HFF-Myc (cell line): ENCODE measurements at regions not wholly inside any gene's neighbourhood (a gene's known extent, or its start where the extent isn't known, plus 50 kb on each side); places are given as distances from the start of the nearest gene placed in this dataset.

Experiments used
- DNase-seq: peaks from one replicate; pipeline ENCODE4 v3.0.0-alpha.2; 2011; ENCODE audit warnings: low read depth; ENCODE audit errors: extremely low read depth
- H3K4me3 ChIP-seq: replicated peaks from 2 replicates; pipeline ENCODE4 v1.5.1; 2011; ENCODE audit warnings: low read depth, mild to moderate bottlenecking, control low read depth, low read length
- CTCF ChIP-seq: IDR thresholded peaks from 2 replicates; pipeline ENCODE4 v1.5.1; 2012; ENCODE audit warnings: mild to moderate bottlenecking, low read depth, low read length, control low read depth; ENCODE audit errors: missing control alignments

GRCh38 chr3:99021466-99021865 is 120.0 kb upstream of the DCBLD2 start:
- H3K4me3 ChIP-seq = no peak overlapping the region
- DNase-seq = no peak
- no peak for TF ChIP-seq CTCF

GRCh38 chr3:99016452-99016851 is 115.0 kb upstream of the DCBLD2 start:
- no peak for DNase-seq
- H3K4me3 ChIP-seq = no peak overlapping the region
- TF ChIP-seq CTCF = no peak

GRCh38 chr3:99013777-99014315 is 112.4 kb upstream of the DCBLD2 start:
- DNase-seq = no peak
- no peak for TF ChIP-seq CTCF
- no peak overlapping the region for H3K4me3 ChIP-seq

GRCh38 chr3:99013077-99013476 is 111.6 kb upstream of the DCBLD2 start:
- no peak overlapping the region for H3K4me3 ChIP-seq
- DNase-seq = no peak
- no peak for TF ChIP-seq CTCF

- no peak for DNase-seq
- no peak for TF ChIP-seq CTCF
- H3K4me3 ChIP-seq = no peak overlapping the region
Measured at GRCh38 chr3:99012051-99012450, 110.6 kb upstream of the DCBLD2 start.

GRCh38 chr3:99009851-99010250 is 108.4 kb upstream of the DCBLD2 start:
- H3K4me3 ChIP-seq = no peak overlapping the region
- no peak for TF ChIP-seq CTCF
- DNase-seq = no peak

GRCh38 chr3:99006686-99007085 is 105.2 kb upstream of the DCBLD2 start:
- DNase-seq = no peak
- no peak for TF ChIP-seq CTCF
- H3K4me3 ChIP-seq = no peak overlapping the region
